ENCODE measurements at regions not wholly inside any gene's neighbourhood (a gene's known extent, or its start where the extent isn't known, plus 50 kb on each side); places are given as distances from the start of the nearest gene placed in this dataset.

DNA sequence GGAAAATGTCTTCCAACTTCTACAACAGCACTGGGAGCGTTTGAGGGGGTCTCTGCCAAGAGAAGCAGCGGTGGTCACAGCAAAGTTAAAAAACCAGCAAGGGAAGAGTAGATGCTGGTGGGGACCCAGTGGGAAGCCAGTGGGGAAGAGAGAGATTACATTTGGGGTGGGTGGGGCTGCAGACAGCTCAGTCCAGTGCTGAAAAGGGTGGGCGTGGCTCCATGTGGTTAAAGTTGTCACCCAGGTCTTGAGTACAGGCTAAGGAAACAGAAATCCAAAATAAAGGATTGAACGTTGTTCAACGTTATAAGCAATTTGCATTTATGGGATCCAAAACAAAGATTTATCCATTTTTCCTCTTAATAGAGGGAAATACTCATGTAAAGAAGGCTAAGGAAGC lies 106.3 kb upstream of the LY86 start:
- Histone ChIP-seq H3K4me2 (ENCODE audit: insufficient read depth, low read length) (no peak overlapping the region), H3K4me1 (ENCODE audit: control insufficient read depth, extremely low read depth, insufficient read depth, low read length) (no peaks in the 10 kb centered on the region), H3K27ac (ENCODE audit: insufficient read depth, low read depth, low read length) (no peak overlapping the region), H3K79me2 (ENCODE audit: control insufficient read depth, insufficient read depth, low read length) (no peaks in the 10 kb centered on the region), H2AFZ (ENCODE audit: low read depth, low read length) (no peak overlapping the region), H3K9me1 (replicated peaks; ENCODE audit: control insufficient read depth, extremely low read depth, insufficient read depth, low read length) (no peaks in the 10 kb centered on the region), H3K4me3 (replicated peaks in 1 of 3; ENCODE audit: insufficient read depth in 1 of 3, low read depth in 1 of 3, low read length in 3 of 3) (no peak overlapping the region), H3K9ac (replicated peaks; ENCODE audit: extremely low read depth, insufficient read depth, low read length) (no peak overlapping the region), H3K27me3 (ENCODE audit: control insufficient read depth in 2 of 2, insufficient read depth in 2 of 2, low read length in 2 of 2) (no peaks in the 10 kb centered on the region), H3K9me3 (replicated peaks; ENCODE audit: control insufficient read depth, insufficient read depth, low read length) (no peaks in the 10 kb centered on the region), H4K20me1 (replicated peaks; ENCODE audit: control insufficient read depth, extremely low read depth, insufficient read depth, low read length) (no peaks in the 10 kb centered on the region), H3K36me3 (ENCODE audit: control insufficient read depth in 2 of 2, extremely low read depth in 1 of 2, insufficient read depth in 2 of 2, low read length in 2 of 2) (no peaks in the 10 kb centered on the region)
- BruUV-seq (replicated peaks): no TSS peak
- intact Hi-C loops (cut with micrococcal nuclease) (no loop called here), dilution Hi-C loops (cut with MboI; ENCODE audit: extremely low pct_ligation_motif_present, low sequenced_read_pairs) (no loop called here)
- DNase-seq (ENCODE audit: low read depth, low spot score): no peak
- ChIA-PET POLR2A (no interaction called here), CTCF (no interaction called here)
- FAIRE-seq: no peak
- no peak for TF ChIP-seq POLR2A (IDR thresholded peaks at IDR 0.05; ENCODE audit: low read depth, low read length)
- no peak for TF ChIP-seq POLR2AphosphoS5 (IDR thresholded peaks at IDR 0.05; ENCODE audit: insufficient read depth, low read depth, low read length)
- TF ChIP-seq JUN (IDR thresholded peaks at IDR 0.05; ENCODE audit: borderline replicate concordance, insufficient read depth, insufficient read length, low read depth): no peak
- no peak for TF ChIP-seq EZH2 (IDR thresholded peaks at IDR 0.05; ENCODE audit: borderline replicate concordance, low read depth, low read length, severe bottlenecking)
- no peak for TF ChIP-seq FOS (IDR thresholded peaks at IDR 0.05; ENCODE audit: borderline replicate concordance, insufficient read depth, low read length)
- no peak for TF ChIP-seq MYC (IDR thresholded peaks at IDR 0.05; ENCODE audit: low read depth, low read length)
- no peak for TF ChIP-seq CTCF (IDR thresholded peaks at IDR 0.05; ENCODE audit: extremely low read depth in 1 of 2, insufficient read depth in 1 of 2, low read depth in 1 of 2, low read length in 2 of 2)

GRCh38 chr6:6483168-6483567 lies 105.4 kb upstream of the LY86 start:
- no peak overlapping the region for H3K27ac ChIP-seq (ENCODE audit: insufficient read depth, low read depth, low read length)
- ChIA-PET CTCF (no interaction called here), POLR2A (no interaction called here)
- no peaks in the 10 kb centered on the region for H3K9me1 ChIP-seq (replicated peaks; ENCODE audit: control insufficient read depth, extremely low read depth, insufficient read depth, low read length)
- H3K4me1 ChIP-seq (ENCODE audit: control insufficient read depth, extremely low read depth, insufficient read depth, low read length): no peaks in the 10 kb centered on the region
- H3K27me3 ChIP-seq (ENCODE audit: control insufficient read depth in 2 of 2, insufficient read depth in 2 of 2, low read length in 2 of 2): no peaks in the 10 kb centered on the region
- no peaks in the 10 kb centered on the region for H3K36me3 ChIP-seq (ENCODE audit: control insufficient read depth in 2 of 2, extremely low read depth in 1 of 2, insufficient read depth in 2 of 2, low read length in 2 of 2)
- dilution Hi-C loops (cut with MboI; ENCODE audit: extremely low pct_ligation_motif_present, low sequenced_read_pairs): no loop called here
- no TSS peak for BruUV-seq (replicated peaks)
- H3K9ac ChIP-seq (replicated peaks; ENCODE audit: extremely low read depth, insufficient read depth, low read length): no peak overlapping the region
- H3K9me3 ChIP-seq (replicated peaks; ENCODE audit: control insufficient read depth, insufficient read depth, low read length): no peaks in the 10 kb centered on the region
- DNase-seq (ENCODE audit: low read depth, low spot score) (no peak), FAIRE-seq (no peak)
- no peak overlapping the region for H3K4me2 ChIP-seq (ENCODE audit: insufficient read depth, low read length)
- no peaks in the 10 kb centered on the region for H4K20me1 ChIP-seq (replicated peaks; ENCODE audit: control insufficient read depth, extremely low read depth, insufficient read depth, low read length)
- TF ChIP-seq POLR2A (IDR thresholded peaks at IDR 0.05; ENCODE audit: low read depth, low read length): no peak
- TF ChIP-seq FOS (IDR thresholded peaks at IDR 0.05; ENCODE audit: borderline replicate concordance, insufficient read depth, low read length): no peak
- no peak for TF ChIP-seq JUN (IDR thresholded peaks at IDR 0.05; ENCODE audit: borderline replicate concordance, insufficient read depth, insufficient read length, low read depth)
- TF ChIP-seq MYC (IDR thresholded peaks at IDR 0.05; ENCODE audit: low read depth, low read length): no peak
- intact Hi-C loops (cut with micrococcal nuclease): no loop called here
- H3K4me3 ChIP-seq (replicated peaks in 1 of 3; ENCODE audit: insufficient read depth in 1 of 3, low read depth in 1 of 3, low read length in 3 of 3): no peak overlapping the region
- no peak overlapping the region for H2AFZ ChIP-seq (ENCODE audit: low read depth, low read length)
- no peaks in the 10 kb centered on the region for H3K79me2 ChIP-seq (ENCODE audit: control insufficient read depth, insufficient read depth, low read length)

Data from endothelial cell of umbilical vein (primary cell).